ENCODE measurements at regions not wholly inside any gene's neighbourhood (a gene's known extent, or its start where the extent isn't known, plus 50 kb on each side); places are given as distances from the start of the nearest gene placed in this dataset.

- TF ChIP-seq CTCF (IDR thresholded peaks at IDR 0.05) (no peak), EP300 (IDR thresholded peaks at IDR 0.05; ENCODE audit: low read depth) (no peak), POLR2AphosphoS5 (IDR thresholded peaks at IDR 0.05) (no peak)
- no peaks in the 10 kb centered on the region for H3K27me3 ChIP-seq
- WGBS, 2 donors (ENCODE audit: low coverage in 1 of 2), result 67 to 69% methylated on average over 10 of the region's 10 CpGs
- in situ Hi-C loops (cut with MboI; ENCODE audit: low pct_ligation_motif_present in 1 of 4, low pct_unique_long_range_greater_than_20kb in 1 of 4, low sequenced_read_pairs in 3 of 4), result no loop called here
- no peak for DNase-seq
- H3K9me3 ChIP-seq, result no peaks in the 10 kb centered on the region
- no peak overlapping the region for H3K27ac ChIP-seq
- H3K4me3 ChIP-seq, result no peak overlapping the region
- H3K36me3 ChIP-seq, result no peaks in the 10 kb centered on the region
- intact Hi-C loops (cut with DNase I; ENCODE audit: low total_unique reads), result no loop called here
- no peaks in the 10 kb centered on the region for H3K4me1 ChIP-seq
Observed at GRCh38 chr9:3138231-3139229, 294.6 kb upstream of the PUM3 start.

GRCh38 chr9:3137347-3137695 is 293.4 kb upstream of the PUM3 start:
- Histone ChIP-seq H3K4me3 (no peak overlapping the region), H3K9me3 (no peaks in the 10 kb centered on the region), H3K27me3 (no peaks in the 10 kb centered on the region), H3K27ac (no peak overlapping the region), H3K36me3 (no peaks in the 10 kb centered on the region), H3K4me1 (no peaks in the 10 kb centered on the region)
- WGBS, 2 donors (ENCODE audit: low coverage in 1 of 2), result 64 to 76% methylated on average over 3 of the region's 3 CpGs
- intact Hi-C loops (cut with DNase I; ENCODE audit: low total_unique reads), result no loop called here
- in situ Hi-C loops (cut with MboI; ENCODE audit: low pct_ligation_motif_present in 1 of 4, low pct_unique_long_range_greater_than_20kb in 1 of 4, low sequenced_read_pairs in 3 of 4), result no loop called here
- DNase-seq, result no peak
- TF ChIP-seq POLR2AphosphoS5 (IDR thresholded peaks at IDR 0.05) (no peak), POLR2A (IDR thresholded peaks at IDR 0.05) (no peak), CTCF (IDR thresholded peaks at IDR 0.05) (no peak), EP300 (IDR thresholded peaks at IDR 0.05; ENCODE audit: low read depth) (no peak)

- Histone ChIP-seq H3K27me3 (no peaks in the 10 kb centered on the region), H3K4me1 (no peaks in the 10 kb centered on the region), H3K27ac (no peak overlapping the region), H3K9me3 (no peaks in the 10 kb centered on the region), H3K4me3 (no peak overlapping the region), H3K36me3 (no peaks in the 10 kb centered on the region)
- WGBS, 2 donors (ENCODE audit: low coverage in 1 of 2), result 53 to 55% methylated on average over 6 of the region's 6 CpGs
- intact Hi-C loops (cut with DNase I; ENCODE audit: low total_unique reads) (no loop called here), in situ Hi-C loops (cut with MboI; ENCODE audit: low pct_ligation_motif_present in 1 of 4, low pct_unique_long_range_greater_than_20kb in 1 of 4, low sequenced_read_pairs in 3 of 4) (no loop called here)
- no peak for DNase-seq
- TF ChIP-seq EP300 (IDR thresholded peaks at IDR 0.05; ENCODE audit: low read depth), result no peak
- TF ChIP-seq POLR2AphosphoS5 (IDR thresholded peaks at IDR 0.05), result no peak
- no peak for TF ChIP-seq POLR2A (IDR thresholded peaks at IDR 0.05)
- no peak for TF ChIP-seq CTCF (IDR thresholded peaks at IDR 0.05)
Observed at GRCh38 chr9:3136686-3137346, 292.9 kb upstream of the PUM3 start.

- H3K27me3 ChIP-seq, result no peaks in the 10 kb centered on the region
- H3K27ac ChIP-seq, result no peak overlapping the region
- TF ChIP-seq POLR2A (IDR thresholded peaks at IDR 0.05) (no peak), EP300 (IDR thresholded peaks at IDR 0.05; ENCODE audit: low read depth) (no peak), CTCF (IDR thresholded peaks at IDR 0.05) (no peak), POLR2AphosphoS5 (IDR thresholded peaks at IDR 0.05) (no peak)
- H3K9me3 ChIP-seq, result no peaks in the 10 kb centered on the region
- no peaks in the 10 kb centered on the region for H3K36me3 ChIP-seq
- 73 to 80% methylated on average over 1 of the region's 1 CpG for WGBS, 2 donors (ENCODE audit: low coverage in 1 of 2)
- no peak overlapping the region for H3K4me3 ChIP-seq
- DNase-seq, result no peak
- H3K4me1 ChIP-seq, result no peaks in the 10 kb centered on the region
- intact Hi-C loops (cut with DNase I; ENCODE audit: low total_unique reads) (no loop called here), in situ Hi-C loops (cut with MboI; ENCODE audit: low pct_ligation_motif_present in 1 of 4, low pct_unique_long_range_greater_than_20kb in 1 of 4, low sequenced_read_pairs in 3 of 4) (no loop called here)
Observed at GRCh38 chr9:3136230-3136629, 292.3 kb upstream of the PUM3 start.
